Epidermal melanocyte (primary cell): ENCODE measurements at regions not wholly inside any gene's neighbourhood (a gene's known extent, or its start where the extent isn't known, plus 50 kb on each side); places are given as distances from the start of the nearest gene placed in this dataset.
"Not testable (repeated sequence)": the region's sequence is repeated elsewhere in the genome, so short reads cannot be mapped to it uniquely, and the experiment has no call there.

Source experiments
- DNase-seq: peaks from one replicate; pipeline ENCODE4 v3.0.0; 2011; ENCODE audit warnings: low spot score; ENCODE audit not compliant: insufficient read length

DNA sequence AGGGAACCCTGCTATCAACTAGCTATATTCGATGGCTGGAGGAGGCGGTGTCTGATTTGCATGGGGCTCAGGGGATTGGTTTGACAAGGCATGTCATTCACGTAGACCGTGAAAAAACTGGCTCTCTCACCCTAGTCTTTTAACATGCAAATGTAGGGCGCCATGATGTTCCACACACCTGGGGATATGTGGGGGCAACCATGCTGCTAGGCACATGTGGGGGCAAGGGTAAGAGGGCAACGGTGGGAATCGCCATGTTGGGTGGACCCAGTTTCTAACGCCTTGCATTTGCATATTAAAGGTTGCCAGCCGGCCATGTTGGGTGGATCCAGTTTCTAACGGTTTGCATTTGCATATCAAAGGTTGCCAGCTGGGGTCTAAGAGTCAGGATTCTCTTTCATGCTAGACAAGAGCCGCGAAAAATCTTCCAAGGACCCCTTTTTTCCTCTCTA lies 419.2 kb upstream of the NFE2L3 start:
- DNase-seq, result no peak

GRCh38 chr7:25735674-25736242 lies 416.2 kb upstream of the NFE2L3 start:
- no peak for DNase-seq

DNA sequence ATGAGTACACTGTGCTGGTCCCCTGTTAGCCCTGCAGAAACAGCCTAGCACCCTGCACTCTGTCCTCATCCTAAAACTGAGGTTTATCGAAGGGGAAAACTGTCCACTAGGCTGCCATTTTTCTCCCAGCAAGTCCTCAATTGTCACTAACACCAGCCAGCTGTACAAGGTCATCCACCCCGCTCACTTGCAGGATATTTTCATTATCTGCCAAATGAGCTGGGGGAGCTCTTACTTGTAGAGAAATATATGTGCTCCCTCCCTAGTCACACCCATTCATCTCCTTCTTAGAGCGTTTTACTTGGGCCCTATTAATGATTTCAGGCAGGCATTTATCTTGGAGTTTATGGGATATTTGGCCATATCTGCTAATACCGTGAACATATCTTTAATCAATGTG lies 413.5 kb upstream of the NFE2L3 start:
- no peak for DNase-seq

GRCh38 chr7:25739143-25739542 lies 412.9 kb upstream of the NFE2L3 start:
- no peak for DNase-seq

- DNase-seq, result no peak
Observed at GRCh38 chr7:25742316-25742715, 409.7 kb upstream of the NFE2L3 start.

DNA sequence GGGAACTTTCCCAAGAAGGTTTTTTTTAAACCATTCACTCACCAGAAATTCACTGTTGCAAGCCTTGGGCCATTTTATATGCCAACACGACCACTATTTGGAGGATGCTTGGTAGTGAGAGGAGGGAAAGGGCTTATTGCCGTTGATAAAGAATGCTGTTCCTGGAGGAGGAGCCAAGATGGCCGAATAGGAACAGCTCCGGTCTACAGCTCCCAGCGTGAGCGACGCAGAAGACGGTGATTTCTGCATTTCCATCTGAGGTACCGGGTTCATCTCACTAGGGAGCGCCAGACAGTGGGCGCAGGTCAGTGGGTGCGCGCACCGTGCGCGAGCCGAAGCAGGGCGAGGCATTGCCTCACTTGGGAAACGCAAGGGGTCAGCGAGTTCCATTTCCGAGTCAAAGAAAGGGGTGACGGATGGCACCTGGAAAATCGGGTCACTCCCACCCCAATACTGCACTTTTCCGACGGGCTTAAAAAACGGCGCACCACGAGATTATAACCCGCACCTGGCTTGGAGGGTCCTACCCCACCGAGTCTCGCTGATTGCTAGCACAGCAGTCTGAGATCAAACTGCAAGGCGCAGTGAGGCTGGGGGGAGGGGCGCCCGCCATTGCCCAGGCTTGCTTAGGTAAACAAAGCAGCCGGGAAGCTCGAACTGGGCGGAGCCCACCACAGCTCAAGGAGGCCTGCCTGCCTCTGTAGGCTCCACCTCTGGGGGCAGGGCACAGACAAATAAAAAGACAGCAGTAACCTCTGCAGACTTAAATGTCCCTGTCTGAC lies 408.1 kb upstream of the NFE2L3 start:
- not testable (repeated sequence) for DNase-seq

GRCh38 chr7:25750744-25751508 lies 401.1 kb upstream of the NFE2L3 start:
- no peak for DNase-seq

- no peak for DNase-seq
Observed at GRCh38 chr7:25752154-25752553, 399.8 kb upstream of the NFE2L3 start.

GRCh38 chr7:25752967-25753791 lies 398.8 kb upstream of the NFE2L3 start:
- no peak for DNase-seq

GRCh38 chr7:25753837-25754236 lies 398.2 kb upstream of the NFE2L3 start:
- DNase-seq, result no peak

DNA sequence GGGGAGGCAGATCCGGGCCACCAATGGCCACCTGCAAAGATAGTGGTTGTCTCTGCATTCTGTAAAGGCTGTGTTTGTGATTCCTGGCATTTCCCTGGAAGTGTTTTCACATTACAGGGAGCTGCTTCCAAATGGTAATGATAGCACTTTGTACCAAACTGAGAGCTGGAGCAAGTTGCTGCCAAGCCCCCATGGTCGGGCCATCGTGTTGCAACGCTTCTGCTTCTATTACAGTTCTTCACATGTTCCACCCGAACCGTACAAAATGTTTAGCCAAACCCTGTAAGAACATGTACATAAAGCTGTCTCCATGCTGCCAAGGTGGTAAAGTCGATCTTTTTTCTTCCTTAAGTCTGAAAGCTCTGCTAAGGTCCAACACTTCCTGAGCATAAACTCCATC lies 397.7 kb upstream of the NFE2L3 start:
- DNase-seq, result no peak

DNA sequence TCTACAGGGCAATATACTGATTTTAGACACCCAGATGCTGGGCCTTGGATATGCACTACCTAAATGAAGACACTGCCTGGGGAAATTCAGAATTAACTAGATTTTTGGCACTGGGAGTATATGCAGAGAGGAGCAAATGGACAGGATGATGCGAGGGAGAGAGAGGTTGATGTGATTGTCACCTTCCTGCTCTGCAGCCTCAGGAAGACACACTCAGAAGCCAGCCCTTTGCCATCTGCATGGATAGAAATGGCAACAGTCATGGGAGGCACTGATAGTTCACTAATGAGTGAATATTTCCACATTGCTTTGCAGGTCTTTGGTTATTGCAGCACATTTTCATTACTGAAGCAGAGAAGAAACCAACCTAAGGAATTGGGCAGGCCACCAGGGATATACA lies 397.2 kb upstream of the NFE2L3 start:
- no peak for DNase-seq

- DNase-seq, result no peak
Observed at GRCh38 chr7:25756601-25757000, 395.4 kb upstream of the NFE2L3 start.

DNA sequence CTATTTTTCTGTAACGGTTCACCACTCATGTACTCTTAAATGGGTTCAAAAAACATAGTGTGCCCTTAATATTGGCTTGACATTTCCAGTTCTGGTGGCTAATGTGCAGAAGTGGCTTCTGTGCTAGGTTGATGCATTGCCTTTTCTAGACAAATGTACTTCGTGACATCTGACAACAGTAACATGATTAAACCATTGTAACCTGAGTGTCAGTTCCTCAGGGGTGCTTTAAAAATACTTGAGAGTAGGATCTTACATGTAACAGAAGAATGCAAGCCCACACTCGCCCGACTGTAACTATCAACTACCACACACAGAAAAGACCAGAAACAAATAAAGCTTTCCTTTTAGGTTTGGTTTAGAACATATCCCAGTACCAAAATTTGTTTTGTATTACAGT lies 393.4 kb upstream of the NFE2L3 start:
- no peak for DNase-seq

DNA sequence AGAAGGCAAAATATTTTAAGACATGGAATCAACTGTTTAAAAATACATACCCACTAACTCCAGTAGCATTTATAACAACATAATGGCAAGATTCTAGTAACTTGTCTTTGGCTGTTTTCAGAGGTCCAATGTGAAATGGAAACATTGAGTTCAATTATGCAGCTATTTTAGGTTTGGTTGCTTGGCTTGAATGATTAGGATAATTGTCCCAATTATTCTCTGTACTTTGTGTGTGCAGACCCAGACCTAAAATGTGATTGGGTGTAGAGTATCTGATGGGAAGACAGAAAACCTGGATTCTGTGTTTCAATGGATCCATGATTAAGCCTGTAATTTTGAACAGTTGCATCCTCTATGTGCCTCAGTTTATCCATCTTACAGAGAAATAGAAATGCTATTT lies 392.7 kb upstream of the NFE2L3 start:
- no peak for DNase-seq

- no peak for DNase-seq
Observed at GRCh38 chr7:25759748-25760147, 392.2 kb upstream of the NFE2L3 start.

- DNase-seq, result no peak
Observed at GRCh38 chr7:25762511-25763462, 389.2 kb upstream of the NFE2L3 start.

DNA sequence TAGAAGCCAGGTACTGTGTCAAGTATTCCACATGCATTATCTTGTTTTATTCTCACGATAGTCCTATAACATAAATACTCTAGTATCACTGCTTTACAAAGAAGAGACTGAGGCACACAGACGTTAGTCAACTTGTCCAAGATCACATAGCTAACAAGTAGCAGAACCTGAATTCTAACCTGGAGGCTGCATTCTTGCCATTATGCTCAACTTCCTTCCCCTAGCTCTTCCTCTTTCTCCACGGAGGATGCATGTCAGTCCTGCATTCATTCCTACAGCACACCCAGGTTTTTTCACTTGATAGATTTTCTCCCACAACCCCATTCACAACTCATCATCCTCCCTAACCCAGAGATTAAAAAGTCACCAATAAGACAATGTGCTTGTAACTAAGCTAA lies 388.5 kb upstream of the NFE2L3 start:
- DNase-seq, result no peak

DNA sequence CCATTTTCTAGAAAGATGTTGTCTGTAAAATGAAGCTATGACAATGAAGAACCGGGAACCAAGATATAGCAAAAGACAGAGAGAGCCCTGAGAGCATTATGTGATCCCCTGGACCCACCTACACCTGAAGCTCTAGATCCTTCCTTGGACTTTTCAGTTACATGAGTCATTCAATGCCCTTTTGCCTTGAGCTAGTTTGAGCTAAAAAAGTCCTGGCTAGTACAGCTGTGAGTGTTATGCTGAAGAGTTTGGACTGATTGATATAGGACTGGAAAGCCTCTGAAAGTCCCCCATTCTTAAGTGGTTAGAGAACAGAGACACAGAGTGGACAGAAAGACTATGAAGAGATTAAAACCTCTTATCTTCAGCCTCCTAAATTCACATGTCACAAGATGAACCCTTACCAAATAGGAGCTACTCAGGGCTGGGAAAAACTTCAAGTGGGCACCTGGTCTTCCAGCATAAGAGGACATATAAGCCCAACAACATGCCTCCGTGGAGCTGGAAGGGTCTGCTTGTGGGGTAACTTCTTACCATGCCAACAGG lies 386.8 kb upstream of the NFE2L3 start:
- no peak for DNase-seq

- DNase-seq, result no peak
Observed at GRCh38 chr7:25770235-25770634, 381.8 kb upstream of the NFE2L3 start.
